ENCODE measurements at regions not wholly inside any gene's neighbourhood (a gene's known extent, or its start where the extent isn't known, plus 50 kb on each side); places are given as distances from the start of the nearest gene placed in this dataset.

DNA sequence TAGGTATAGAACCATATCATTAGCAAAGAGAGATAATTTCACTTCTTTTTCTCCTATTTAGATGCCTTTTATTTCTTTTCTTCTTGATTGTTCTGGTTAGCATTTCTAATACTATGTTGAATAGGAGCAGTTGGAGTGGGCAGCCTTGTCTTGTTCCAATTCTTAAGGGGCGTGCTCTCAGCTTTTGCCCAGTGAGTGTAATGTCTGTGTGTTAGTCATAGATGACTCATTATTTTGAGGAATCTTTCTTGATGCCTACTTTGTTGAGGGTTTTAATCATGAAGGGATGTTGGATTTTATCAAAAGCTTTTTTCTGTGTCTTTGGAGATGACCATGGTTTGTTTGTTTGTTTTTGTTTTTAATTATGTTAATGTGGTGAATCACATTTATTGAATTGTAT lies 1453.1 kb upstream of the SLC39A10 start:
- no peak for TF ChIP-seq POLR2A (IDR thresholded peaks at IDR 0.05)
- TF ChIP-seq, protein P1, sequence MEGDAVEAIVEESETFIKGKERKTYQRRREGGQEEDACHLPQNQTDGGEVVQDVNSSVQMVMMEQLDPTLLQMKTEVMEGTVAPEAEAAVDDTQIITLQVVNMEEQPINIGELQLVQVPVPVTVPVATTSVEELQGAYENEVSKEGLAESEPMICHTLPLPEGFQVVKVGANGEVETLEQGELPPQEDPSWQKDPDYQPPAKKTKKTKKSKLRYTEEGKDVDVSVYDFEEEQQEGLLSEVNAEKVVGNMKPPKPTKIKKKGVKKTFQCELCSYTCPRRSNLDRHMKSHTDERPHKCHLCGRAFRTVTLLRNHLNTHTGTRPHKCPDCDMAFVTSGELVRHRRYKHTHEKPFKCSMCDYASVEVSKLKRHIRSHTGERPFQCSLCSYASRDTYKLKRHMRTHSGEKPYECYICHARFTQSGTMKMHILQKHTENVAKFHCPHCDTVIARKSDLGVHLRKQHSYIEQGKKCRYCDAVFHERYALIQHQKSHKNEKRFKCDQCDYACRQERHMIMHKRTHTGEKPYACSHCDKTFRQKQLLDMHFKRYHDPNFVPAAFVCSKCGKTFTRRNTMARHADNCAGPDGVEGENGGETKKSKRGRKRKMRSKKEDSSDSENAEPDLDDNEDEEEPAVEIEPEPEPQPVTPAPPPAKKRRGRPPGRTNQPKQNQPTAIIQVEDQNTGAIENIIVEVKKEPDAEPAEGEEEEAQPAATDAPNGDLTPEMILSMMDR (IDR thresholded peaks at IDR 0.05) = no peak

All from suprapubic skin (tissue), 3 donors.